Suprapubic skin (tissue), 3 donors: ENCODE measurements at regions not wholly inside any gene's neighbourhood (a gene's known extent, or its start where the extent isn't known, plus 50 kb on each side); places are given as distances from the start of the nearest gene placed in this dataset.

Source experiments
- CTCF ChIP-seq, 2 donors: fragments of 200-600 bp in 1 of 2; fragments of 450-650 bp in 1 of 2; sonication (generic) in 1 of 2; IDR thresholded peaks; one replicate each; pipeline ENCODE4 v1.5.1; 2016 to 2019; ENCODE audit warnings: antibody characterized with exemption in 2 of 2, mild to moderate bottlenecking in 1 of 2, moderate library complexity in 1 of 2
- EP300 ChIP-seq: sonication (generic); formaldehyde crosslinking; IDR thresholded peaks from one replicate; pipeline ENCODE4 v1.6.1; 2017; ENCODE audit warnings: antibody characterized with exemption
- POLR2A ChIP-seq, 2 donors: fragments of 450-650 bp; IDR thresholded peaks; one replicate each; pipeline ENCODE4 v1.6.1; 2017; ENCODE audit warnings: antibody characterized with exemption in 2 of 2, mild to moderate bottlenecking in 2 of 2, moderate library complexity in 2 of 2

- TF ChIP-seq CTCF (IDR thresholded peaks at IDR 0.05) (no peak), POLR2A (IDR thresholded peaks at IDR 0.05) (no peak), EP300 (no peak)
These were observed 339.9 kb upstream of the RGMA start for GRCh38 chr15:93428807-93429351.
